NB4 (cell line): ENCODE measurements at regions not wholly inside any gene's neighbourhood (a gene's known extent, or its start where the extent isn't known, plus 50 kb on each side); places are given as distances from the start of the nearest gene placed in this dataset.

Source experiments
- CTCF ChIP-seq: IDR thresholded peaks from one replicate; pipeline ENCODE4 v1.5.1; 2012; ENCODE audit warnings: low read depth, low read length
- MAX ChIP-seq: IDR thresholded peaks from 2 replicates; pipeline ENCODE4 v1.6.1; 2011; ENCODE audit warnings: low read depth, low read length
- MYC ChIP-seq: IDR thresholded peaks from 2 replicates; pipeline ENCODE4 v1.6.1; 2011; ENCODE audit warnings: low read depth, low read length
- POLR2A ChIP-seq: IDR thresholded peaks from 2 replicates; pipeline ENCODE4 v1.6.1; 2011; ENCODE audit warnings: mild to moderate bottlenecking; ENCODE audit not compliant: insufficient read length; ENCODE audit errors: extremely low read depth

DNA sequence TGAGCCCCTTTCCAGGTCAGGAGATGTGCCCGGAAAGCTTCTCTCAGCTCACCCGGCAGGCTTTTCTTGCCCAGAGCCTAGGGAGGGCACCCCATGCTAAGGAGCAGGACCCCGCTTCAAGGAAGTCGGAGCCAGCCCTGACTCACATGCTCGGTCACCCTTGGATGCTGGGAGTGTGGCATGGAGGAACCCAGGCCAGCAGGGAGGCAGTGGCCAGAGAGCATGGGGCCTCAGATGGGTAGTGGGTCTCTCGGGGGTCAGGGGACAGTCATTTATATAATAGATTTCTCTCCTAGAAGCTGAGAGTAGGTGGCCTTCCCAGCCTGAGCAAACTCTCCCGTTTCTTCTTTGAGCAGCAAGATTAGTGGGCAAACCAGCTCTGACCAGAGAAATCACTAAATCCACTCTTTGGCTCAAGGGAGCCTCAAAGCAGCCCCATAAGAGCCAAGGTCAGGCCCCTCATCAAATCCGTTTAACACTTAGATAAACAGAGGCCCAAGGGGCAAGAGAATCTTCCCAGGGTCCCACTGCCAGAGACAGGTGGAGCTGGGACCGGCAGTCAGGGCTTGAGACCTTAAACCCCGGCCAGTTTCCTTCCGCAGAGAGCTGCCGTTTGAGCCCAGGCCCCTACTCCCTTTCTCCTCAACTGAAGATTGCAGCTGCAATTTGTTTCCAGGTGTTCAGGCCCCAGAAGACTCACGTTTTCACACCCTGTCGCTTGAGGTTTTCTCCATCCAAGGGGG lies 113.1 kb downstream of the CYP26B1 start:
- TF ChIP-seq POLR2A: no peak
- no peak for TF ChIP-seq CTCF
- TF ChIP-seq MAX: no peak
- no peak for TF ChIP-seq MYC
